H9 (cell line): ENCODE measurements at regions not wholly inside any gene's neighbourhood (a gene's known extent, or its start where the extent isn't known, plus 50 kb on each side); places are given as distances from the start of the nearest gene placed in this dataset.

ENCODE experiments used
- DNase-seq: peaks from one replicate; pipeline ENCODE4 v3.0.0-alpha.2; 2017
- H2AFZ ChIP-seq: one replicate; pipeline ENCODE4 v1.6.1; 2013; ENCODE audit warnings: mild to moderate bottlenecking, low read length, control low read depth, moderate library complexity
- H2AK5ac ChIP-seq: 2 replicates; pipeline ENCODE4 v1.6.1; 2013; ENCODE audit warnings: low read length, control low read depth, mixed read lengths; ENCODE audit not compliant: insufficient read length
- H2BK120ac ChIP-seq: one replicate; pipeline ENCODE4 v1.6.1; 2013; ENCODE audit warnings: low read depth, mild to moderate bottlenecking, low read length, control low read depth, inconsistent platforms; ENCODE audit not compliant: poor library complexity, severe bottlenecking
- H2BK12ac ChIP-seq: 2 replicates; pipeline ENCODE4 v1.6.1; 2013; ENCODE audit warnings: low read length, control low read depth, mixed read lengths, low read depth; ENCODE audit not compliant: insufficient read length
- H2BK15ac ChIP-seq: 2 replicates; pipeline ENCODE4 v1.6.1; 2013; ENCODE audit warnings: low read depth, low read length, control low read depth
- H2BK20ac ChIP-seq: one replicate; pipeline ENCODE4 v1.6.1; 2013; ENCODE audit warnings: low read depth, mild to moderate bottlenecking, low read length, control low read depth, inconsistent platforms; ENCODE audit not compliant: poor library complexity, severe bottlenecking
- H2BK5ac ChIP-seq: 2 replicates; pipeline ENCODE4 v1.6.1; 2013; ENCODE audit warnings: low read length, control low read depth, mixed read lengths; ENCODE audit not compliant: insufficient read length
- H3K14ac ChIP-seq: 2 replicates; pipeline ENCODE4 v1.6.1; 2013; ENCODE audit warnings: low read length, control low read depth; ENCODE audit not compliant: insufficient read depth
- H3K18ac ChIP-seq: 2 replicates; pipeline ENCODE4 v1.6.1; 2013; ENCODE audit warnings: low read depth, mild to moderate bottlenecking, mixed read lengths, low read length, control low read depth; ENCODE audit not compliant: insufficient read length
- H3K23ac ChIP-seq: 2 replicates; pipeline ENCODE4 v1.6.1; 2013; ENCODE audit warnings: low read length, control low read depth, mixed read lengths, low read depth; ENCODE audit not compliant: insufficient read length
- H3K23me2 ChIP-seq: 2 replicates; pipeline ENCODE4 v1.6.1; 2013; ENCODE audit warnings: low read depth, mild to moderate bottlenecking, mixed read lengths, low read length, control low read depth; ENCODE audit not compliant: insufficient read length, poor library complexity, severe bottlenecking
- H3K27ac ChIP-seq: 2 replicates; pipeline ENCODE4 v1.5.1; 2013; ENCODE audit warnings: low read length, control low read depth, mixed read lengths, low read depth; ENCODE audit not compliant: insufficient read length
- H3K27me3 ChIP-seq: 2 replicates; pipeline ENCODE4 v1.6.1; 2013; ENCODE audit warnings: low read length, control low read depth, inconsistent platforms; ENCODE audit not compliant: insufficient read depth
- H3K4ac ChIP-seq: 2 replicates; pipeline ENCODE4 v1.6.1; 2013; ENCODE audit warnings: low read depth, mild to moderate bottlenecking, control low read depth, inconsistent platforms, low read length, moderate library complexity
- H3K4me1 ChIP-seq: 2 replicates; pipeline ENCODE4 v1.6.1; 2013; ENCODE audit warnings: low read length, control low read depth, inconsistent platforms; ENCODE audit not compliant: insufficient read depth
- H3K4me2 ChIP-seq: 2 replicates; pipeline ENCODE4 v1.6.1; 2013; ENCODE audit warnings: low read length, control low read depth, mixed read lengths; ENCODE audit not compliant: insufficient read length, insufficient read depth
- H3K56ac ChIP-seq: 2 replicates; pipeline ENCODE4 v1.6.1; 2013; ENCODE audit warnings: low read depth, mild to moderate bottlenecking, mixed read lengths, low read length, control low read depth; ENCODE audit not compliant: insufficient read length
- H3K79me1 ChIP-seq: 2 replicates; pipeline ENCODE4 v1.6.1; 2013; ENCODE audit warnings: low read depth, mild to moderate bottlenecking, moderate library complexity, low read length, control low read depth, inconsistent platforms; ENCODE audit not compliant: insufficient read depth, poor library complexity, severe bottlenecking
- H3K79me2 ChIP-seq: 2 replicates; pipeline ENCODE4 v1.6.1; 2013; ENCODE audit warnings: low read length, control low read depth, inconsistent platforms; ENCODE audit not compliant: insufficient read depth
- H3K9ac ChIP-seq: 2 replicates; pipeline ENCODE4 v1.6.1; 2013; ENCODE audit warnings: low read length, control low read depth, mixed read lengths; ENCODE audit not compliant: insufficient read length; ENCODE audit errors: extremely low read depth
- H3K9me3 ChIP-seq: one replicate; pipeline ENCODE4 v1.6.1; 2013; ENCODE audit warnings: low read depth, low read length, inconsistent platforms; ENCODE audit not compliant: control insufficient read depth
- H3T11ph ChIP-seq: one replicate; pipeline ENCODE4 v1.6.1; 2013; ENCODE audit warnings: mild to moderate bottlenecking, low read length, control low read depth, inconsistent platforms
- H4K20me1 ChIP-seq: one replicate; pipeline ENCODE4 v1.6.1; 2013; ENCODE audit not compliant: control insufficient read depth, insufficient read length, insufficient read depth
- H4K5ac ChIP-seq: 2 replicates; pipeline ENCODE4 v1.6.1; 2013; ENCODE audit warnings: low read depth, mild to moderate bottlenecking, mixed read lengths, low read length, control low read depth; ENCODE audit not compliant: insufficient read length
- H4K8ac ChIP-seq: replicated peaks from 2 replicates; pipeline ENCODE4 v1.6.1; 2013; ENCODE audit warnings: low read length, control low read depth, mixed read lengths, low read depth; ENCODE audit not compliant: insufficient read length
- H4K91ac ChIP-seq: 2 replicates; pipeline ENCODE4 v1.6.1; 2013; ENCODE audit warnings: low read depth, mild to moderate bottlenecking, moderate library complexity, mixed read lengths, low read length, control low read depth; ENCODE audit not compliant: insufficient read length
- H3K27ac Mint-ChIP-seq, 3 experiments: 2 replicates in 2 of 3; 3 replicates in 1 of 3; pipeline ENCODE4 v1.8.0; 2020 to 2021; ENCODE audit warnings: mixed read lengths in 3 of 3, mild to moderate bottlenecking in 1 of 3, moderate library complexity in 1 of 3
- H3K27me3 Mint-ChIP-seq: 2 replicates; pipeline ENCODE4 v1.8.0; 2021; ENCODE audit warnings: low read depth, mild to moderate bottlenecking, moderate library complexity, mixed read lengths
- H3K36me3 Mint-ChIP-seq, 3 experiments: 2 replicates in 2 of 3; 3 replicates in 1 of 3; pipeline ENCODE4 v1.8.0; 2020 to 2021; ENCODE audit warnings: low read depth in 3 of 3, mixed read lengths in 3 of 3; ENCODE audit not compliant: insufficient read depth in 1 of 3
- H3K4me1 Mint-ChIP-seq, 2 experiments: 2 replicates each; pipeline ENCODE4 v1.8.0; 2020; ENCODE audit warnings: mixed read lengths in 2 of 2
- H3K4me3 Mint-ChIP-seq, 2 experiments: 2 replicates in 1 of 2; 3 replicates in 1 of 2; pipeline ENCODE4 v1.8.0; 2020 to 2021; ENCODE audit warnings: mild to moderate bottlenecking in 2 of 2, mixed read lengths in 2 of 2, moderate library complexity in 1 of 2
- H3K9me3 Mint-ChIP-seq, 2 experiments: 2 replicates in 1 of 2; 3 replicates in 1 of 2; pipeline ENCODE4 v1.8.0; 2020; ENCODE audit warnings: mild to moderate bottlenecking in 2 of 2, mixed read lengths in 2 of 2, moderate library complexity in 1 of 2
- WGBS: extraction: QIAGEN DNeasy Blood & Tissue Kit; methylation state at CpG from one replicate; pipeline ENCODE4 v1.1.7; 2013; ENCODE audit warnings: missing lambda C conversion rate, low lambda C conversion rate, mixed read lengths; ENCODE audit not compliant: insufficient read length; ENCODE audit errors: extremely low coverage; 5-methylcytosine and 5-hydroxymethylcytosine counted together
- TF ChIP-seq, protein P1 (sequence below): fragments of 200-600 bp; sonication (generic); conservative IDR thresholded peaks from 3 replicates; pipeline ENCODE4 v1.8.0; 2021; ENCODE audit warnings: antibody characterized with exemption, mild to moderate bottlenecking

- Histone ChIP-seq H3K9me3 (no peaks in the 10 kb centered on the region), H4K20me1 (no peaks in the 10 kb centered on the region), H4K8ac (no peak overlapping the region), H3K14ac (no peak overlapping the region), H2BK120ac (no peak overlapping the region), H2AFZ (no peak overlapping the region), H4K91ac (no peak overlapping the region), H2AK5ac (no peak overlapping the region), H2BK5ac (no peak overlapping the region), H3K23me2 (no peaks in the 10 kb centered on the region), H3K4me1 (no peaks in the 10 kb centered on the region), H3K27ac (no peak overlapping the region), H3K27me3 (no peaks in the 10 kb centered on the region), H2BK20ac (no peak overlapping the region), H3K79me1 (no peaks in the 10 kb centered on the region), H3K4ac (no peak overlapping the region), H3K79me2 (no peaks in the 10 kb centered on the region), H4K5ac (no peak overlapping the region), H3K56ac (no peak overlapping the region), H3K4me2 (no peak overlapping the region), H3K9ac (no peak overlapping the region), H3K18ac (no peak overlapping the region), H3T11ph (no peak overlapping the region), H2BK12ac (no peak overlapping the region), H2BK15ac (no peak overlapping the region), H3K23ac (no peak overlapping the region)
- no peak overlapping the region for H3K4me3 Mint-ChIP-seq
- DNase-seq = no peak
- peaks cover 11 to 15% of the 10 kb centered on the region in 2 experiments for H3K4me1 Mint-ChIP-seq
- H3K36me3 Mint-ChIP-seq = no peaks in the 10 kb centered on the region
- H3K27ac Mint-ChIP-seq = peak overlapping the region in 1 of 3 experiments; percentile 75; a peak in 2 of 7 replicates
- H3K9me3 Mint-ChIP-seq = no peaks in the 10 kb centered on the region; a peak in 1 of 5 replicates
- WGBS = no CpG with 5 or more reads among the region's 4 CpGs
- no peaks in the 10 kb centered on the region for H3K27me3 Mint-ChIP-seq
- TF ChIP-seq, protein P1, sequence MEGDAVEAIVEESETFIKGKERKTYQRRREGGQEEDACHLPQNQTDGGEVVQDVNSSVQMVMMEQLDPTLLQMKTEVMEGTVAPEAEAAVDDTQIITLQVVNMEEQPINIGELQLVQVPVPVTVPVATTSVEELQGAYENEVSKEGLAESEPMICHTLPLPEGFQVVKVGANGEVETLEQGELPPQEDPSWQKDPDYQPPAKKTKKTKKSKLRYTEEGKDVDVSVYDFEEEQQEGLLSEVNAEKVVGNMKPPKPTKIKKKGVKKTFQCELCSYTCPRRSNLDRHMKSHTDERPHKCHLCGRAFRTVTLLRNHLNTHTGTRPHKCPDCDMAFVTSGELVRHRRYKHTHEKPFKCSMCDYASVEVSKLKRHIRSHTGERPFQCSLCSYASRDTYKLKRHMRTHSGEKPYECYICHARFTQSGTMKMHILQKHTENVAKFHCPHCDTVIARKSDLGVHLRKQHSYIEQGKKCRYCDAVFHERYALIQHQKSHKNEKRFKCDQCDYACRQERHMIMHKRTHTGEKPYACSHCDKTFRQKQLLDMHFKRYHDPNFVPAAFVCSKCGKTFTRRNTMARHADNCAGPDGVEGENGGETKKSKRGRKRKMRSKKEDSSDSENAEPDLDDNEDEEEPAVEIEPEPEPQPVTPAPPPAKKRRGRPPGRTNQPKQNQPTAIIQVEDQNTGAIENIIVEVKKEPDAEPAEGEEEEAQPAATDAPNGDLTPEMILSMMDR = no peak
Observed at GRCh38 chr18:41845563-41845962, 109.5 kb upstream of the PIK3C3 start.
